GM23338 (cell line): ENCODE measurements at regions not wholly inside any gene's neighbourhood (a gene's known extent, or its start where the extent isn't known, plus 50 kb on each side); places are given as distances from the start of the nearest gene placed in this dataset.
"Not testable (repeated sequence)": the region's sequence is repeated elsewhere in the genome, so short reads cannot be mapped to it uniquely, and the experiment has no call there.

Source experiments
- ATAC-seq: fragments of 200-7000 bp; cut with Tn5 transposase; 3 replicates; pipeline ENCODE4 v1.9.1; 2020
- DNase-seq: peaks from one replicate; pipeline ENCODE4 v3.0.0-alpha.2; 2015; ENCODE audit warnings: low spot score
- H2AFZ ChIP-seq: fragments of 200-600 bp; sonication (generic); 2 replicates; pipeline ENCODE4 v1.8.0; 2016; ENCODE audit warnings: antibody characterized with exemption, mild to moderate bottlenecking, moderate library complexity
- H3F3A ChIP-seq: fragments of 200-600 bp; sonication (generic); replicated peaks from 2 replicates; pipeline ENCODE4 v1.8.0; 2017; ENCODE audit warnings: antibody characterized with exemption, mixed run types, low read depth
- H3K27ac ChIP-seq: fragments of 200-600 bp; sonication (generic); 2 replicates; pipeline ENCODE4 v1.6.1; 2016; ENCODE audit warnings: low read depth
- H3K27me3 ChIP-seq: fragments of 200-600 bp; sonication (generic); 2 replicates; pipeline ENCODE4 v1.8.0; 2016; ENCODE audit warnings: mild to moderate bottlenecking, mixed run types, moderate library complexity; ENCODE audit not compliant: insufficient read depth
- H3K36me3 ChIP-seq: fragments of 200-600 bp; sonication (generic); 2 replicates; pipeline ENCODE4 v1.8.0; 2016; ENCODE audit warnings: mild to moderate bottlenecking; ENCODE audit not compliant: insufficient read depth
- H3K4me1 ChIP-seq: fragments of 200-600 bp; sonication (generic); 2 replicates; pipeline ENCODE4 v1.8.0; 2016; ENCODE audit warnings: mild to moderate bottlenecking, moderate library complexity; ENCODE audit not compliant: insufficient read depth
- H3K4me2 ChIP-seq: fragments of 200-600 bp; sonication (generic); 2 replicates; pipeline ENCODE4 v1.7.1; 2017; ENCODE audit warnings: mixed run types
- H3K4me3 ChIP-seq: fragments of 200-600 bp; sonication (generic); 2 replicates; pipeline ENCODE4 v1.6.1; 2016; ENCODE audit warnings: mixed run types
- H3K79me2 ChIP-seq: fragments of 200-600 bp; sonication (generic); replicated peaks from 2 replicates; pipeline ENCODE4 v1.8.0; 2017; ENCODE audit warnings: mild to moderate bottlenecking; ENCODE audit not compliant: insufficient read depth
- H3K9me2 ChIP-seq: fragments of 200-600 bp; sonication (generic); 2 replicates; pipeline ENCODE4 v1.8.0; 2017; ENCODE audit not compliant: insufficient read depth
- H4K20me1 ChIP-seq: fragments of 200-600 bp; sonication (generic); replicated peaks from 2 replicates; pipeline ENCODE4 v1.8.0; 2017; ENCODE audit warnings: mild to moderate bottlenecking; ENCODE audit not compliant: insufficient read depth
- H3K27ac Mint-ChIP-seq: 2 replicates; pipeline ENCODE4 v1.8.0; 2020; ENCODE audit warnings: inconsistent platforms, mild to moderate bottlenecking, moderate library complexity, mixed read lengths
- H3K27me3 Mint-ChIP-seq: 3 replicates; pipeline ENCODE4 v1.8.0; 2022; ENCODE audit warnings: low read depth, mild to moderate bottlenecking, moderate library complexity, mixed read lengths, inconsistent platforms; ENCODE audit not compliant: insufficient read depth, poor library complexity
- H3K36me3 Mint-ChIP-seq: 3 replicates; pipeline ENCODE4 v1.8.0; 2021; ENCODE audit warnings: low read depth, mild to moderate bottlenecking, inconsistent platforms, moderate library complexity, mixed read lengths
- H3K4me1 Mint-ChIP-seq: 3 replicates; pipeline ENCODE4 v1.8.0; 2020; ENCODE audit warnings: mild to moderate bottlenecking, inconsistent platforms, mixed read lengths
- H3K4me3 Mint-ChIP-seq: 3 replicates; pipeline ENCODE4 v1.8.0; 2021; ENCODE audit warnings: moderate library complexity, mild to moderate bottlenecking, inconsistent platforms, mixed read lengths
- H3K9me3 Mint-ChIP-seq: 3 replicates; pipeline ENCODE4 v1.8.0; 2020; ENCODE audit warnings: moderate library complexity, mild to moderate bottlenecking, inconsistent platforms, mixed read lengths
- CREB1 ChIP-seq: fragments of 250-450 bp; sonication (Bioruptor Pico); IDR thresholded peaks from 2 replicates; pipeline ENCODE4 v1.5.0; 2020; ENCODE audit warnings: low read depth, mild to moderate bottlenecking, moderate library complexity
- CTCF ChIP-seq, 2 experiments: fragments of 200-600 bp in 1 of 2; sonication (generic) in 1 of 2; conservative IDR thresholded peaks; 2 replicates each; pipeline versions ENCODE4 v1.5.1 to v1.6.1; 2016 to 2017; ENCODE audit warnings: antibody characterized with exemption in 2 of 2, low read depth in 2 of 2, mild to moderate bottlenecking in 2 of 2, moderate library complexity in 1 of 2
- ETS1 ChIP-seq: IDR thresholded peaks from 2 replicates; pipeline ENCODE4 v1.6.1; 2016; ENCODE audit warnings: antibody characterized with exemption
- EZH2 ChIP-seq: fragments of 200-600 bp; sonication (generic); IDR thresholded peaks from one replicate; pipeline ENCODE4 v1.8.0; 2017; ENCODE audit warnings: antibody characterized with exemption, mild to moderate bottlenecking, low read depth; ENCODE audit not compliant: unreplicated experiment
- EZH2phosphoT487 ChIP-seq: fragments of 200-600 bp; sonication (generic); IDR thresholded peaks from one replicate; pipeline ENCODE4 v1.8.1; 2018; ENCODE audit warnings: antibody characterized with exemption; ENCODE audit not compliant: unreplicated experiment
- JUNB ChIP-seq: IDR thresholded peaks from one replicate; pipeline ENCODE4 v1.6.1; 2016; ENCODE audit warnings: antibody characterized with exemption; ENCODE audit not compliant: unreplicated experiment
- POLR2AphosphoS5 ChIP-seq: IDR thresholded peaks from 2 replicates; pipeline ENCODE4 v1.6.1; 2016; ENCODE audit warnings: antibody characterized with exemption, low read depth
- REST ChIP-seq: IDR thresholded peaks from one replicate; pipeline ENCODE4 v1.6.1; 2018; ENCODE audit warnings: antibody characterized with exemption; ENCODE audit not compliant: unreplicated experiment
- ZNF114 ChIP-seq: fragments of 250-450 bp; sonication (Bioruptor Pico); IDR thresholded peaks from 2 replicates; pipeline ENCODE4 v1.5.0; 2020; ENCODE audit warnings: mild to moderate bottlenecking, moderate library complexity

GRCh38 chr5:16283791-16284190 is 104.2 kb upstream of the MARCHF11 start (continued):
- TF ChIP-seq CREB1 (CRISPR knock-in tag) (no peak), REST (no peak), EZH2 (no peak)

- H3K79me2 ChIP-seq, H3K27me3 Mint-ChIP-seq, H3K4me2 ChIP-seq, H3F3A ChIP-seq, ATAC-seq, H3K36me3 ChIP-seq, H3K27ac Mint-ChIP-seq, H3K4me1 ChIP-seq, H4K20me1 ChIP-seq, H3K4me3 ChIP-seq, H3K4me3 Mint-ChIP-seq, H3K9me2 ChIP-seq, H3K4me1 Mint-ChIP-seq, H3K27ac ChIP-seq, H3K27me3 ChIP-seq, DNase-seq, H2AFZ ChIP-seq: not testable (repeated sequence)
- Mint-ChIP-seq H3K9me3 (peaks cover 17% of the 10 kb centered on the region), H3K36me3 (peaks cover 11% of the 10 kb centered on the region; the same call in 2 of the 3 replicates)
Observed at GRCh38 chr5:16276859-16277258, 97.3 kb upstream of the MARCHF11 start.

GRCh38 chr5:16271851-16272250 is 92.3 kb upstream of the MARCHF11 start:
- no peak for TF ChIP-seq EZH2phosphoT487
- no peak for TF ChIP-seq POLR2AphosphoS5
- no peak for TF ChIP-seq JUNB
- no peak for TF ChIP-seq CTCF (conservative IDR thresholded peaks at IDR 0.05; ENCODE audit: low read depth in 2 of 2)
- TF ChIP-seq CREB1 (CRISPR knock-in tag) = no peak
- no peak for TF ChIP-seq ETS1
- TF ChIP-seq ZNF114 = no peak
- no peak for TF ChIP-seq REST
- Mint-ChIP-seq H3K36me3 (peaks cover 3% of the 10 kb centered on the region; the same call in 1 of the 3 replicates), H3K4me3 (no peak overlapping the region), H3K9me3 (peaks cover 5% of the 10 kb centered on the region; the same call in 2 of the 3 replicates), H3K4me1 (no peaks in the 10 kb centered on the region), H3K27ac (no peak overlapping the region), H3K27me3 (peaks cover 2% of the 10 kb centered on the region)
- Histone ChIP-seq H3K4me2 (no peak overlapping the region), H3K9me2 (no peaks in the 10 kb centered on the region), H4K20me1 (no peaks in the 10 kb centered on the region), H3K27ac (no peak overlapping the region), H3K4me1 (no peaks in the 10 kb centered on the region), H3K27me3 (no peaks in the 10 kb centered on the region), H3K36me3 (no peaks in the 10 kb centered on the region), H3F3A (no peaks in the 10 kb centered on the region), H2AFZ (no peak overlapping the region), H3K79me2 (no peaks in the 10 kb centered on the region), H3K4me3 (no peak overlapping the region)
- no peak for DNase-seq
- no peak for ATAC-seq
